NCI-H128 (cell line): ENCODE measurements at regions not wholly inside any gene's neighbourhood (a gene's known extent, or its start where the extent isn't known, plus 50 kb on each side); places are given as distances from the start of the nearest gene placed in this dataset.
"Not testable (repeated sequence)": the region's sequence is repeated elsewhere in the genome, so short reads cannot be mapped to it uniquely, and the experiment has no call there.

Experiments used
- DNase-seq: peaks from one replicate; lab custom pipeline; 2025; ENCODE audit not compliant: unreplicated experiment; lab: John Stamatoyannopoulos, UW

DNA sequence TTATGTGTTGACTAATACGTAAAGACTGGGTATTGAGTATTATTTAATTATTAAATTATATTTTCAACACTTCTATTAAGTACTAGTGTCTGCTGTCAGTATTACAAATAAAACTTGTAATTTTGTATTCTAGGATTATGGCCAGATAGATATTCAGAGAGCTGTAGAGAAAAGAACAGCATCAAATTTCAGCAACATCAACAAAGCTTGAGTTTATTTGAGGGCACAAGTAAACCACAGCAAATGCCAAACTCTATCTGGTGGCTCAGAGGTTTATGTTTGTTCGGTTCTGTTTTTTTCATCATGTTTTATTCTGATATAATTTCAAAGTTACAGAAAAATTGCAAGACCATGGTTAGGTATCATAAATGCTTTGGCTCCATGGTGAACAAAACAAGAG, 1530.5 kb downstream of the PCDH18 start:
- DNase-seq: no peak

- no peak for DNase-seq
These were observed 1532.0 kb downstream of the PCDH18 start for GRCh38 chr4:136000246-136000645.

DNA sequence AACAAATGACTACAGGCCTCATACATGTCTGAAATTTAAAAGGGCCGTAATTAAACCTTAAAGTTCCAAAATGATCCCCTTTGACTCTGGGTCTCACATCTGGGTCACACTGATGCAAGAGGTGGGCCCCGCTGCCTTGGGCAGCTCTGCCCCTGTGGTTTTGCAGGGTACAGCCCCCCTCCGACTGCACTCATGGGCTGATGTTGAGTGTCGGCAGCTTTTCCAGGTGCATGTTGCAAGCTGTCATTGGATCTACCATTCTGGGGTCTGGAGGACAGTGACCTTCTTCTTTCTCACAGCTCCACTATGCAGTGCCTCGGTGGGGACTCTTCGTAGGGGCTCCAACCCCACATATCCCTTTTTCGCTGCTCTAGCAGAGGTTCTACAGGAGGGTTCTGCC, 1537.9 kb downstream of the PCDH18 start:
- DNase-seq: no peak

DNA sequence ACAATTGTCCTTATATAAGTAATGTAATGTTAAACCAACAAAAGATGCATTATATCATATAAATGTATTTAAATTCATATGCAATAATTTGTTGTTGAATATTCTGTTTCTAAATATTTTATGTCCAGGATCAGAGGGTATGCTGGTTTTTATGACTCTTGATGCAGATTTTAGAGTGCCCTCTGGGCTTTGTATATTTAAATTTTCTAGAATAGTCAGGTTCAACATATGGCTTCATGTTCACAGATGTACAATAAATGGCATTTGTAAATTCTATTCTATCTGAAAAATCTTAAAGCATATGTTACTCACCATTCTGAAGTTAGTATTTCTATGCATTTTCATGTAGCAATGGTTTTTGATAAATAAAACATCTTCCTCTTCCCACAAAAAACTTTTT, 1555.4 kb downstream of the PCDH18 start:
- DNase-seq: no peak

- DNase-seq: no peak
These were observed 1565.4 kb downstream of the PCDH18 start for GRCh38 chr4:135966936-135967335.

DNA sequence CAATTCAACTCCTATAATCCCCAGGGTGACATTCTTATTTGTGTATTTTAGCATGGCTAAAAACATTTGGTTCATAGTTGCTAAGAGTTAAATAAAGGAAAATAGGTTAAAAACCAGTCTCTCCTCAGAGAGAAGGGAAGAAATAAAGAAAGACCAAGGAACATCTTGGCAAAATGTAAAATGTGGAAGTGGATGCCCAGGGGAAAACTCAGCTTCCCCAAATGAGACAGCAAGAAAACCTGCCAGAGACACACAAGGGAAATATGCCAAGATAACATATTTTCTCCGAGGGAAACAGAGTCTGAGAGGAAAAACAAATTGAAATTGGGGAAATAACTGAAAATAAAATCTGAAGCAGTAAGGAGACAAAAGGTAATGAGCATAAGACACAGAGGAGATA, 1569.3 kb downstream of the PCDH18 start:
- DNase-seq: no peak

DNA sequence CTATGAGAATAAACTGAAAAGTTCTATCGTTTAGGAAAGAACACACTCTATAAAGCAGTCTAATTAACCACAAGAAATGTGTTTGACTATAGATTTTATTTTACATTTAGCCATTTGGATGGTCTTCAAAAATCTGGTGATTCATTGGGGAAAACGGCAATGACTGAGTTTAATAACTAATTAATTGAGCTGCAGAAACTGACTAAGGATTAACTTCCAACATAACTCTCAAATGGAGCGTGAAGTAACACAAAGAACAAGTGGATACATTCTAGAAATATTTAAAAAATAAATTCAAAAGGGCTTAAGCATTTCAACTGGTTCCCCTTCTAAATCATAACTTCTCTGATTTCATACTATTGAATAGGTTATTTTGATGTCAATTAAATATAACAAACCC, 1582.4 kb downstream of the PCDH18 start:
- DNase-seq: no peak

DNA sequence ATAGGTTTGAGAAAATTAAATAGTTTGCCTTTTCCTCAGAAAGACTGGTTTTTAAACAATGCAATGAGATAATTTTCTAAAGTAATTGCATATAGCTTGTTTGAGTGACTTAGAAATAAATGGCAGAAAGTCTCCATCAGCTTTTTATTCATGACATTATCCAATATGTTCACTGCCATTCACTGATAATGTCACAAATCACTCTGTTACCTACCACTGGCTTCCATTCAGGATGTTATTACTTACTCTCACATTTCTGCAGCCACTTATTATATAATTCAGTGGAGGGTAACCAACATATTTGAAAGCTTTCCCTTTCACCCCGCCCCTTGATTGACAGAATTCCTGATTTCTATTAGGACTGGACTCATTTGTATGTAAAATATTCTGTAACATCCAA, 1583.5 kb downstream of the PCDH18 start:
- DNase-seq: no peak

DNA sequence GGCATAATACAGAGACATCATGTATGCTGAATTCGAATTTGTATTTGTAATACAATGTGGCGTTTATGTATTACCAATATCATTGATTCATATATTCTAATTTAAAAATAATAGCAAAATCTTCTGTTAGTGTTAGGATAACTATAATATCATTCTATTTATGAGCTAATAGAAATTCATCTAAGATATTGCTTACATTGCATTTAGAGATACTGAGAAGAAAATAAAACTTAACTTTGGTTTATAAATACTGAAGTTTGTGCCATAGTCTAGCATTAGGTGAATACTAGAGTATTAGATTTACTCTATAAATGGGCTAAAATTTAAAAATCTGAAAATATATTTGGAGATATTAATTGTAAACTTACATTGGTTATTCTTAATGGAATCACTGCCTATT, 1590.6 kb downstream of the PCDH18 start:
- DNase-seq: no peak

DNA sequence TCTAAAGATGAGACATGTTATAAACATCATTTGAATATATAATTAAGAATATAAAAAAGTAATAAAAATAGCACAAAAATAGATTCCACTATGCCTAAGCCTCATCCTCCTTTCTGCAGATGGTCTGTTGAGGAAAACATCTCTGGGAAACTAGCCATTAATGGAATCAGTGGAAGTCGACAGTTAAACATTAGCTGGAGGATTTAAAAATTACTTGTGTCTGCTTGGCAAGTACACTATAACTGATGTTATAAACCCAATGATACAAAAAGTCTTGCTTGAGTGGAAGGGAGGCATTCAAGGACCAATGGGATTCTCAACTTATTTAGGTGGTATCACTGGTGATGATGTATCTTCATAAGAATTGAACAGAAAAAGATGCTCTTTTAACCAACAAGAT, 1598.3 kb downstream of the PCDH18 start:
- DNase-seq: no peak

DNA sequence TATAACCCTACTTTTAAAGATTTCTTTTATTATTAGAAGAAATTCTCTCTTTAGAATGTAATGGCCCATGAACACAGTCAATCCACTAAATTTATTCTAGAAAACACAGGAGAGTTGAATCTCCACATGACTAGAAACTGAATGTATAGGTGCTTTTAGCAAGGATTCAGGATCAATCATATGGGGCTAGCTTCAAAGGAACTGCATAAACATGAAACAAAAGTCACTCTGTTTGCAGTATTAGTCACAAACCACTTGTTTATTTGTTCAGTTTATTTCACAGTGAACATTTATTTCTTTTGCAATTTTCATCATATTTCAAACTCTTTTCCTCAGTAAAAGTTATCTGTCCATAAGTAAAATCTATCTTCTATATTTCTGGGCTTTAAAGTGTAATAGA, 1604.6 kb downstream of the PCDH18 start:
- DNase-seq: no peak

DNA sequence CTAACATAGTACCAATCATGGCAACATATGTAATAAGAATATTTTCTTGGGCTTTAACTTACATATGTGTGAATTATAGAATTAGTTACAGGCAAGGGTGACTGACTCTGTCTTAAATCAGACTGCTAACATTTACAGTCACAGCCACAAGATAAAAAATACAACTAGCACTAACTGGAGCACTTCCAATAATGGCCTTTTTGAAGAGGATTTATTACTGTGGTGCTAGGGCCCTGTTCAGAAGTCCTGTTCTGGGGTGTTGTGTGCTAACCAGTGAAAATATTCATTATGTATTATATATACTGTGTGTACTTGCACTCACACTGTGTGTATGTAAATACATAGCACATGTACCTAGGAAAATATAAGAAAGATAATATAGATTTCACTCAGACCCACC, 1611.2 kb downstream of the PCDH18 start:
- no peak for DNase-seq

- no peak for DNase-seq
These were observed 1615.3 kb downstream of the PCDH18 start for GRCh38 chr4:135917011-135917410.

DNA sequence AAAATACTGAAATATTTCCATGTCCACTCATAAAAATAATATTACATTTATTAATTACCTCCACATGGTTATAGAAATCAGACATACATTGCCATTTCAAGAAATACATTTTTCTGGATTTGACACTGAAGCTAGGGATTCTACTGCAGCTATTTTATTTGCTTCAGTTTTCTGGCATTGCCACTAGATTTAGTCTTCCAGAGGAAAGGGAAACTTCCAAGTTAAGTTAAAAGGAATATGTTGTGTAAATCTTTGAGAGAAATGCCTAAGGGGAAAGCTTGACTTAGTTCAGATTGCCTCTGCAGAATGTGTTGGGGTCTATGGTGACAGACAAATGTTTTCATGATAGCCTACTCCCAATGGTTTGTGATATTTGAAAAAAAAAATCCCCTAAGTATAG, 1631.3 kb downstream of the PCDH18 start:
- no peak for DNase-seq

DNA sequence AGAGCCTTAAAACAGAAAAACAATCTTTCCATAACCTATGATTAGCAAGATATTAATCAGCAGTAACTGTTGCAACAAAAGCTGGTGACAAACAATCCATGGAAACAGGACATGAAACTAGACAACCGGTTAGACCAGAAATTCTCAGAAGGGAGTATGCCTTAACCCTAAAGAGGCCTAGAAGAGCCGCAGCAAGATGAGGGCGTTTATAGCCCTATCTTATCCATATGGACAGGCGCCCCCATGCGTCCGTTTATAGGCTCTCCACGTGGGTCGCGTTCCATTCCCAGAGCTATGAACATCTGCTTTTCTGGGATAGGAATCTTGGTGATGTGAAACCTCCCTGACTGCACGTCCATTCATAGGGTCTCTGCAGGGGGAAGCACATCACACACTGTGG, 1662.7 kb upstream of the PABPC4L start:
- not testable (repeated sequence) for DNase-seq

GRCh38 chr4:135840781-135841180, 1639.2 kb upstream of the PABPC4L start:
- DNase-seq: no peak

DNA sequence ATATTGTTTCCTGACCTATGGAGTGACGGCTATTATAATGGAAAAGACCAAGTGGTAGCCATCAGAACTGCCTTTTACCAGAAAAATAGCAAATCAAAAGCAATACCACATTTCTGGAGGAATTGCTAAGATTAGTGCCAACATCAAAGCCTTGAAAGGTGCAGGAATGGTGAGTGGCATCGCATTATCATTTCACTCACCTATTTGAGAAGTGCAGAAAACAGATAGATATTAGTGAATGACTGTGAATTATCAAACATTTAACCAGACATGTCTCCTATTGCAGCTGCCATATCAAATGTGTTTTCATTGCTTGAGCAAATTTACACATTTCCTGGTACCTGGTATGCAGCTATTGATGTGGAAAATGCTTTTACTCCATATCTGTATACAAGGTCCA, 1638.1 kb upstream of the PABPC4L start:
- no peak for DNase-seq

- DNase-seq: no peak
These were observed 1637.3 kb upstream of the PABPC4L start for GRCh38 chr4:135838889-135839288.

DNA sequence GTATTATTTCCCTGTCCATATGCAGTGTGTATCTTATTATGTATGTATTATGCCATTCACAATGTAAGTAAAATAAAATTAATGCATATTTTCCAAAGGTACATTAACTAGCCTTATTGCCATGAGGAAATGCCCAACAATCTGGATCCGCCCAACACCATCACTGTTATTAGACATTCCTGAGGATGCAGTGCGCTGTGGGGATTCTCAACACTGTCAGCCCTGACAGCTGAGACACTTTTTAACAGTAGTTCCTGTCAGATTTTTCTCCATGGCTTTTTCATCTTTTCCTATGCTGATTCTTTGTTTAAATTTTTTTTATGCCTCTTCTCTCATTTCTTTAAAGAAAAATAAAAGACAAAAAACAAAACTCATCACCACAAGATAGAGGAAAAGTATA, 1632.9 kb upstream of the PABPC4L start:
- DNase-seq: no peak

GRCh38 chr4:135833529-135833928, 1631.9 kb upstream of the PABPC4L start:
- DNase-seq: no peak

- DNase-seq: no peak
These were observed 1623.2 kb upstream of the PABPC4L start for GRCh38 chr4:135824759-135825296.

GRCh38 chr4:135804785-135805184, 1603.2 kb upstream of the PABPC4L start:
- DNase-seq: no peak

DNA sequence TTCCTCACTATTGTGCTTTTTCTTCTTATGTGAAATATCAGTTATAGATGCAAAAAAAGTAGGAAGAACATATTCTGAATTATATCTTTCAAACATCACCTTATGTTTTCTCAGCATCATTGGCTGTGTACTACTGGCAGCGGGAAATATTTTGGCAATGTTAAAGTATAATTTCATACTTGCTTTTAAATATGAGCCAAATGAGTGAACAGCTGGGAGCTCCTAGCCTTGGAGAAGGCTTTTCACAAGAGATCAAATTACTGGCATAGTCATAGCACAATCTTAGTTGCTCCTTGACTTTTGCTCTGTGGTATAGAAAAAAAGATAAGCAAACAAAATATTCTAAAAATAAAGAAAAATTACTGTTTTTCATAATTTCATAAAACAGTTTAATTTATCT, 1575.8 kb upstream of the PABPC4L start:
- no peak for DNase-seq

DNA sequence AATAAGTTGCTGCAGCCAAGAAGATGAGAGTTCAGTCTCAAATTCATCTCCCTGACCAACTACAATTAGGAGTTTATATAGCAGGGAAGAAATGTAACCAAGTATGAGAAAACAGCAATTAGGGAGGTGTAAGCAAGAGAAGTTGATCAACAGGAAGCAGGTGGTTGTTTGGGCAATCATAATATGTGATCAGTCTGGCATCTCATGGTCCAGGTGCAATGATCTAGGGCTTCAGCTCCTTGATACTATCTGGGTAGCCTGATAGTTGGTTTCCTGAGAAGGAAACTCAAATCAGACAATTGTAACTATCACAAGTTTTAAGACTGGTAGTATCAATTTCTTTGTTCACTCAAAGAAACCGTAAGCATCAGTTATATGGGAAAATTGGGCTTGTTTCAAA, 1574.3 kb upstream of the PABPC4L start:
- no peak for DNase-seq
